ENCODE measurements at regions not wholly inside any gene's neighbourhood (a gene's known extent, or its start where the extent isn't known, plus 50 kb on each side); places are given as distances from the start of the nearest gene placed in this dataset.
"Not testable (repeated sequence)": the region's sequence is repeated elsewhere in the genome, so short reads cannot be mapped to it uniquely, and the experiment has no call there.

DNA sequence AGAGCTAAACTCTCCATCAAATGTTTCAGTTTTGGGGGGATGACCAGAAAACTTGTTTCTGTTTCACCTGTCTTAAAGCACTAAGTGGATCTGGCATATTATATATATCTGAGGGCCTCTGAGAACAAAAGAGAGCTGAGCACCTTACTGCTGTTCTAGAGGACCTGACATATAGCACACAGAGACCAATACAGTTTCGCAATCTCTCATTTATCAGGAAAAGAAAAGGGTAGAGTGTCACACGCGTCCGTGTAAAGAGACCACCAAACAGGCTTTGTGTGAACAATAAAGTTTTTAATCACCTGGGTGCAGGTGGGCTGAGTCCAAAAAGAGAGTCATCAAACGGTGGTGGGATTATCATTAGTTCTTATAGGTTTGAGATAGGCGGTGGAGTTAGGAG is 434.5 kb upstream of the KCND2 start:
- H3K9ac ChIP-seq (ENCODE audit: low read depth, low read length): no peak overlapping the region
- no peaks in the 10 kb centered on the region for H3K36me3 ChIP-seq (ENCODE audit: insufficient read depth, low read length)
- H3K4me1 ChIP-seq (ENCODE audit: insufficient read depth, low read length): peaks cover 10% of the 10 kb centered on the region; the same call in 1 of the 2 replicates
- 0 out of 2 replicates have a peak, but pooled peaks cover 3% of the 10 kb centered on the region for H3K9me3 ChIP-seq (ENCODE audit: control insufficient read depth, insufficient read depth, low read length)

DNA sequence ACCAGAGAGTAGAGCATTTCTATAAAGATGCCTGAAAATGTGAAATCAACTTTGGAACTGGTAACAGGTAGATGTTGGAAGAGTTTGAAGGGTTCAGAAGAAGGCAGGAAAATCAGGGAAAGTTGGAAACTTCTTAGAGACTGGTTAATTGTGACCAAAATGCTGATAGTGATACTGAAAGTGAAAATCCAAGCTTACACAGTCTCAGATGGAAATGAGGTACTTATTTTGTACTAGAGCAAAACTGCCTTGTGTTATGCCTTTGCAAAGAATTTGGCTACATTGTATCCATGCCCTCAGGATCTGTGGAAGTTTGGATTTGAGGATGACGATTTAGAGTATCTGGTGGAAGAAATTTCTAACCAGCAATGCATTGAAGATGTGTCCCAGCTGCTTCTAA is 430.6 kb upstream of the KCND2 start:
- Histone ChIP-seq H3K9ac (ENCODE audit: low read depth, low read length) (no peak overlapping the region), H3K9me3 (ENCODE audit: control insufficient read depth, insufficient read depth, low read length) (0 out of 2 replicates have a peak, but pooled peaks cover 3% of the 10 kb centered on the region), H3K4me1 (ENCODE audit: insufficient read depth, low read length) (peaks cover 10% of the 10 kb centered on the region; the same call in 1 of the 2 replicates), H3K36me3 (ENCODE audit: insufficient read depth, low read length) (no peaks in the 10 kb centered on the region)

DNA sequence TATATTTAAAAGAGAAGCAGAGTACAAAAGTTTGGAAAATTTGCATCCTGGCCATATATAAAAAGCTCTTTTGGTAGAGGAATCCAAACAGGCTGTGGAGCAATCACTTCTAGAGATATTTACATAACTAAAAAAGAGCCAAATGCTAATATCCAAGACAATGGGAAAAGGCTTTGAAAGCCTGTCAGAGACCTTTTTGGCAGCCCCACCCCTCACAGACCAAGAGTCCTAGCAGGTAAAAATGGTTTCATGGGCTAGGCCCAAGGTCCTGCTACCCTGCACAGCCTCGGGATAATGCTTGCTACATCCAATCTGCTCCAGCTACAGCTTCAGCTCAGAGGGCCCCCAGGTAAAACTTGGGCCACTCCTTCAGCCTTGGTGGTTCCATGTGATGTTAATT is 430.2 kb upstream of the KCND2 start:
- Histone ChIP-seq H3K9me3 (ENCODE audit: control insufficient read depth, insufficient read depth, low read length) (0 out of 2 replicates have a peak, but pooled peaks cover 3% of the 10 kb centered on the region), H3K9ac (ENCODE audit: low read depth, low read length) (no peak overlapping the region), H3K4me1 (ENCODE audit: insufficient read depth, low read length) (peaks cover 10% of the 10 kb centered on the region; the same call in 1 of the 2 replicates), H3K36me3 (ENCODE audit: insufficient read depth, low read length) (no peaks in the 10 kb centered on the region)

DNA sequence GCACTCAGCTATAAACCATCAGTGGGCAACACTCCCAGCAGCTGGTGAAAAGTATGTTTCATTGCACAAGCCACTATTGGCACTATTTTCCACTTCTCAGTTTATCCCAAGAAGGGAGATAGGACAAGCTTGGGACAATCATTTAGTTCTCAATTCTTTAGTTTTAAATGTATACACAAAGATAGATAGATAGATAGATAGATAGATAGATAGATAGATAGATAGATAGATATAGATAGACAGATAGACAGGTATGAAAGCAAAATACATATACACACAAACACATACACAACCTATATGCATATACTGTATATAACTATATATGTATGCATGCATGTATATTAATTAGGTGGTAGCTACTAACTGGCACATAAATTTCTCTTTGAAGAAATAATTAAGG is 411.6 kb upstream of the KCND2 start:
- H3K4me1 ChIP-seq (ENCODE audit: insufficient read depth, low read length): no peaks in the 10 kb centered on the region
- H3K9me3 ChIP-seq (ENCODE audit: control insufficient read depth, insufficient read depth, low read length): no peaks in the 10 kb centered on the region
- H3K9ac ChIP-seq (ENCODE audit: low read depth, low read length): no peak overlapping the region
- H3K36me3 ChIP-seq (ENCODE audit: insufficient read depth, low read length): no peaks in the 10 kb centered on the region

DNA sequence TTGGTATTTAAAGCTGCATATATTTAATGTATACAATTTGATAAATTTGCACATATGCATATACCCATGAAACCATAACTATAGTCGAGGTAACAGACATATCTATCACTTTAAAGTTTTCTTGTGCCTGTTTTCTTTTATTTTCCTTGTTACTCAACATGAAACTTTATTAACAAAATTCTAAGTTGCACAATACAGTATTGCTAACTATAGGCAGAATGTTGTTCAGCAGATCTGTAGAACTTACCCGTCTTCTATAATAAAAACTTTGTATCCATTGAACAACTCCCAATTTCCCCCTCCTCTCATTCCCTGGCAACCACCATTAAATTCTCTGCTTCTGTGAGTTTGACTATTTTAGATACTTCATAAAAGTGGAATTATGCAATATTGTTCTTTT is 404.6 kb upstream of the KCND2 start:
- Histone ChIP-seq H3K4me1 (ENCODE audit: insufficient read depth, low read length) (no peaks in the 10 kb centered on the region), H3K36me3 (ENCODE audit: insufficient read depth, low read length) (no peaks in the 10 kb centered on the region), H3K9me3 (ENCODE audit: control insufficient read depth, insufficient read depth, low read length) (no peaks in the 10 kb centered on the region), H3K9ac (ENCODE audit: low read depth, low read length) (no peak overlapping the region)

DNA sequence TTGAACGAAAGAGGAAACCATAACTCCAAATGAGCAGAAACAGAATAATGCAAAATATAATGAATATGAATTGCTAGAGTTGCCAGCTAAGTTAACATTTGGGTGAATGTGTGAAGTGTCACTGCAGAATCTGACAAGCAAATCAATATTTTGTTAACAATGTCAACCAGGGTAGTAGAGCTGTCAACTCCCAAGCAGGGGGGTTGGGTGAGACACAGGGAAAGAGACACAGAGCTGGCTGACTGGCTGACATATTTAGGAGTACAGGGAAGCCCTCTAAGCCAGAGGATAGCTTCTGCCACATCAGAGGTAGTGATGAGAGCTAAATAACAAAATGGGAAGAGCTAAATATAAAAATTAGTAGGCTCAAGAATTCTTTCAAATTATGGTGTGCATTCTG is 393.1 kb upstream of the KCND2 start:
- no peaks in the 10 kb centered on the region for H3K9me3 ChIP-seq (ENCODE audit: control insufficient read depth, insufficient read depth, low read length)

DNA sequence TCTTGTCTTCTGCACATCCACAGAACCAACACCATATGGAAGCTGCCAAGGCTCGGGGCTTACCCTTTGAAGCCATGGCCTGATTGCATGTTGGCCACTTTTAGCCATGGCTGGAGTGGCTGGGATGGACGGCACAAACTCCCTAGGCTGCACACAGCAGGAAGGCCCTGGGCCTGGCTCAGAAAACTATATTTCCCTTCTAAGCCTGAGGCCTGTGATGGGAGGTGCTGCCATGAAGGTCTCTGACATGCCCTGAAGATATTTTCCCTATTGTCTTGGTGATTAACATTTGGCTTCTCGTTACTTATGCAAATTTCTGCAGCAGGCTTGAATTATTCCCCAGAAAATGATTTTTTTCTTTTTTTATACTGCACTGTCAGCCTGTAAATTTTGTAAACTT is 387.0 kb upstream of the KCND2 start:
- Histone ChIP-seq H3K9ac (ENCODE audit: low read depth, low read length) (no peak overlapping the region), H3K9me3 (ENCODE audit: control insufficient read depth, insufficient read depth, low read length) (no peaks in the 10 kb centered on the region; the same call in 1 of the 2 replicates), H3K36me3 (ENCODE audit: insufficient read depth, low read length) (no peaks in the 10 kb centered on the region), H3K4me1 (ENCODE audit: insufficient read depth, low read length) (no peaks in the 10 kb centered on the region)

More for the DNA sequence above, 393.1 kb upstream of the KCND2 start:
- Histone ChIP-seq H3K9ac (ENCODE audit: low read depth, low read length) (no peak overlapping the region), H3K4me1 (ENCODE audit: insufficient read depth, low read length) (no peaks in the 10 kb centered on the region), H3K36me3 (ENCODE audit: insufficient read depth, low read length) (no peaks in the 10 kb centered on the region)

DNA sequence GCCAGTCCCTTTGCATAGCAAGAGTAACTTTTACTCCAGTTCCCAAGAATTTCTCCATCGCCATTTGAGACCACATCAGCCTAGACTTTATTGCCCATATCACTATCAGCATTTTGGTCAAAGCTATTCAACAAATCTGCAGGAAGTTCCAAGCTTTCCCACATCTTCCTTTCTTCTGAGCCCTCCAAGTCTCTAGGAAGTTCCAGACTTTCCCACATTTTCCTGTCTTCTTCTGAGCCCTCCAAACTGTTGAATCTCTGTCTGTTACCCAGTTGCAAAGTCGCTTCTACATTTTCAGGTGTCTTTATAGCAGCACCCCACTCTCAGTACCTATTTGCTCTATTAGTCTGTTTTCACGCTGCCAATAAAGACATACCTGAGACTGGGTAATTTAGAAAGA is 386.4 kb upstream of the KCND2 start:
- H3K36me3 ChIP-seq (ENCODE audit: insufficient read depth, low read length); H3K4me1 ChIP-seq (ENCODE audit: insufficient read depth, low read length); H3K9me3 ChIP-seq (ENCODE audit: control insufficient read depth, insufficient read depth, low read length); H3K9ac ChIP-seq (ENCODE audit: low read depth, low read length): not testable (repeated sequence)

DNA sequence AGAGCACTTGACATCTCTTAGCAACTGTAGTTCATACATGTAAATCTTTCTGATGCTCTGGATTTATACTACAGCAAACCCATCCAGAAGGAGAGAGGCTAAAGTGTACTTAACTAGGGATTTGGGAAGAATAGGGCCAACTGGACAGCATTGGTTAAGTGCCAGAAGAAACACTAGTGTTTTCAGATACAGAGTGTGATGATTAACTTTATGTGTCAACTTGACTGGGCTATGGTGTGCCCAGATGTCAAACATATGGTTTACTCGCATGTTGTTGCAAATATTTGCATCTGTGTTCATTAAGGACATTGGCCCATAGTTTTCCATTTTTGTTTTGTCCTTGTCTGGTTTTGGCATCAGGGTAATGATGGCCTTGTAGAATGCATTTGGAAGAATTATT is 384.7 kb upstream of the KCND2 start:
- H3K36me3 ChIP-seq (ENCODE audit: insufficient read depth, low read length): no peaks in the 10 kb centered on the region
- H3K4me1 ChIP-seq (ENCODE audit: insufficient read depth, low read length): no peaks in the 10 kb centered on the region
- H3K9ac ChIP-seq (ENCODE audit: low read depth, low read length): no peak overlapping the region
- no peaks in the 10 kb centered on the region; the same call in 1 of the 2 replicates for H3K9me3 ChIP-seq (ENCODE audit: control insufficient read depth, insufficient read depth, low read length)

DNA sequence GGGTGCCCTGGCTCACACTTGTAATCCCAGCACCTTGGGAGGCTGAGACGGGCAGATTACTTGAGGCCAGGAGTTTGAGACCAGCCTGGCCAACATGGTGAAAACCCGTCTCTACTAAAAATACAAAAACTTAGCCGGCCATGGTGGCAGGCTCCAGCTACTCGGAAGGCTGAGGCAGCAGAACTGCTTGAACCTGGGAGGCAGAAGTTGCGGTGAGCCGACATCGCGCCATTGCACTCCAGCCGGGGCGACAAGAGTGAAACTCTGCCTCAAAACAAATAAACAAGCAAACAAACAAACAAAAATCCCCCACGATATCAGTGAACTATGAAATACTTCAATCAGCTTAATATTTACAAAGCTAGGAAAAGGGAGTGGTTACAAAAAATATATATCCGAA is 382.3 kb upstream of the KCND2 start:
- Histone ChIP-seq H3K36me3 (ENCODE audit: insufficient read depth, low read length) (no peaks in the 10 kb centered on the region), H3K4me1 (ENCODE audit: insufficient read depth, low read length) (no peaks in the 10 kb centered on the region), H3K9ac (ENCODE audit: low read depth, low read length) (no peak overlapping the region), H3K9me3 (ENCODE audit: control insufficient read depth, insufficient read depth, low read length) (no peaks in the 10 kb centered on the region; the same call in 1 of the 2 replicates)

DNA sequence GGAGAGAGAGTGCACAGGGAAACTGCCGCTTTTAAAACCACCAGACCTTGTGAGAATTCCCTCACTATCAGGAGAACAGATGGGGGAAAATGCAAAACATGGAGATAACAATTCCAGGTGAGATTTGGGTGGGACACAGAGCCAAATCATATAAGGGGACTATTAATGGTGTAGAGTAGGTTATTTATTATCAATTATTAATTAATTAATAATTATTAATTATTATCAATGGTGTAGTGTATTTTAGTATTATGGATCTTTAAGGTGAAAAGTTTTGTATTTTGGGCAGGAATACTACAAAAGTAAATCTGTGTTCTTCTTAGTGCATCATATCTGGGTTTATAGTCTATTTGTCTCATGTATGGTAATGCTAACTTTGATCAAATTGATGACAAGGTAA is 377.7 kb upstream of the KCND2 start:
- no peaks in the 10 kb centered on the region for H3K9me3 ChIP-seq (ENCODE audit: control insufficient read depth, insufficient read depth, low read length)
- no peak overlapping the region for H3K9ac ChIP-seq (ENCODE audit: low read depth, low read length)
- H3K36me3 ChIP-seq (ENCODE audit: insufficient read depth, low read length): no peaks in the 10 kb centered on the region
- H3K4me1 ChIP-seq (ENCODE audit: insufficient read depth, low read length): no peaks in the 10 kb centered on the region

DNA sequence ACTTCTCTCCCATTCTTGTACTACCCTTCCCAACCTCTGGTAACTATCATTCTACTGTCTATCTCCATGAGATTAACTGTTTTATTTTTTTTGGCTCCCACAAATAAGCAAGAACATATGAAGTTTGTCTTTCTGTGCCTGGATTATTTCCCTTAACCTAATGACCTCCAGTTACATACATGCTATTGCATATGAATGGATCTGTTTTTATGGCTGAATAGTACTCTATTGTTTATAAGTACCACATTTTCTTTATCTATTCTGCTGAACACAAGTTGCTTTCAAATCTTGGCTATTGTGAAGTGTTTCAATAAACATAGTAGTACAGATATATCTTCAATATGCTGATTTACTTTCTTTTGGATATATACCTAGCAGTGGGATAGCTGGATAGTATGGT is 376.6 kb upstream of the KCND2 start:
- Histone ChIP-seq H3K36me3 (ENCODE audit: insufficient read depth, low read length) (no peaks in the 10 kb centered on the region), H3K9me3 (ENCODE audit: control insufficient read depth, insufficient read depth, low read length) (no peaks in the 10 kb centered on the region), H3K4me1 (ENCODE audit: insufficient read depth, low read length) (no peaks in the 10 kb centered on the region), H3K9ac (ENCODE audit: low read depth, low read length) (no peak overlapping the region)

DNA sequence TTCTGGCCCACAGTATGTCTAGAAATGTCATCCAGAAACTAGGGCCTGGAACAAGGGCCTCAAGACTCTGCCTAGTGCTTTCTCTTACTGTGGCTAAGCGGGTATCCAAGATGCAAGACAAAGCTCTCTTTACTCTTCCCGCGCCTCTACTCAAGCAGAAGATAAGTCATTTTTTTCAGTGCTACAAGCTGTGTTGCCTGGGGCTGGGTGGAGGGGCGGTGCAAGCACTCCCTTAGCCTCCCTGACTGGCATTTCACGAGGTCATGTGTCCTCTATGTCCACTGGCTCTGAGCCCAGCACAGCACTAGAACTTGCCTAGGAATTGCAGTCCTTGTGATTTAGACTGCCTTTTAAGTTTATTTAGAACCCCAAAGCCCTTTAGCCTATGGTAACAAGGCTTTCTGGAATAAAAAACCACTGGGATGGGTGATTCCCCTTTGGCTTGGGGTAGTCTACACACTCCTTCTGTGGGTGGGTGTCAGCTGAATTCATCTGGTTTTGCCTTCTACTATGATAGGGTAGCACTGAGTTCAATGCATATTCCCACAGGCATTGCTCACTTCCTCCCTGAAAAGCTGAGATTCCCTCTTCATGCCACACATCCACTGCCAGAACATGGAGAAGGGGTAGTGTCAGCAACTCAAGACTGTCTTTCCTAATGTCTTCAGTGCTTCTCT is 371.8 kb upstream of the KCND2 start:
- no peaks in the 10 kb centered on the region for H3K36me3 ChIP-seq (ENCODE audit: insufficient read depth, low read length)
- H3K9ac ChIP-seq (ENCODE audit: low read depth, low read length): no peak overlapping the region
- no peaks in the 10 kb centered on the region for H3K9me3 ChIP-seq (ENCODE audit: control insufficient read depth, insufficient read depth, low read length)
- no peaks in the 10 kb centered on the region for H3K4me1 ChIP-seq (ENCODE audit: insufficient read depth, low read length)

DNA sequence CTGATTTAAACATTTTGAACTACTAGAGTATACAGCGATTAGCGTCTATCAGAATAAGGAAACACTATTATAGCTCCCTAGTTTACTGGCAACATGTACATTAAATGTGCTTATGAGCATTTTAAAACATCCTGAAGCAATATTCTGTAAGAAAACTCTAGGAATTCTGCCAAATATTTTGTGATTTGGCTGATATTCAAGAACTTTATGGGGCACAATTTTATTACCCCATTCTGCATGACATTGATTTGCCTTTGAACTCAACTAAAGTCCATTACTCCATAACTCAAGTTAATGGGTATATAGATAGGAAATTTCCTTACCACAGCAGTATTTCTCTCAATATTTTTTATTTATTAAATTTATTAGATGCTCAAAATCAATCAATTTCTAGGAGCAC is 369.9 kb upstream of the KCND2 start:
- Histone ChIP-seq H3K9ac (ENCODE audit: low read depth, low read length) (no peak overlapping the region), H3K9me3 (ENCODE audit: control insufficient read depth, insufficient read depth, low read length) (no peaks in the 10 kb centered on the region)

DNA sequence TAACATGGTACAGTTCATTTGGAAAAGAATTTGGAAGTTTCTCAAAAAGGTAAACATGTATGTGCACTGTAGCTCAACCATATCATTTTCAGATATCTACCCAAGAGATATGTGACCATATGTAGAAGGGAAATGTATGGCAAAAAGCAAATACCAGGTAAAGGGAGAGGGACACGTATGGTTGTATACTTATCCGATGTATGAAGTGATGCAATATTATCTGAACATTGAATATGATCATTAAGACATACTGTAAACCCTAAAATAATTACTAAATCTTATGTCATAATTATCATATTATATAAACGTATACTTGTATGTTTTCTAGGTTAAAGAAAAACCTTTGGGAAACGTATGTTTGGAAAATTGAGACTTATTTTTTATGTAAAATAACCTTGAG is 367.5 kb upstream of the KCND2 start:
- Histone ChIP-seq H3K36me3 (ENCODE audit: insufficient read depth, low read length) (no peaks in the 10 kb centered on the region), H3K9me3 (ENCODE audit: control insufficient read depth, insufficient read depth, low read length) (no peaks in the 10 kb centered on the region), H3K4me1 (ENCODE audit: insufficient read depth, low read length) (no peaks in the 10 kb centered on the region), H3K9ac (ENCODE audit: low read depth, low read length) (no peak overlapping the region)

More for the DNA sequence above, 369.9 kb upstream of the KCND2 start:
- H3K4me1 ChIP-seq (ENCODE audit: insufficient read depth, low read length): no peaks in the 10 kb centered on the region
- no peaks in the 10 kb centered on the region for H3K36me3 ChIP-seq (ENCODE audit: insufficient read depth, low read length)
